ENCODE measurements at regions not wholly inside any gene's neighbourhood (a gene's known extent, or its start where the extent isn't known, plus 50 kb on each side); places are given as distances from the start of the nearest gene placed in this dataset.
"Not testable (repeated sequence)": the region's sequence is repeated elsewhere in the genome, so short reads cannot be mapped to it uniquely, and the experiment has no call there.

DNA sequence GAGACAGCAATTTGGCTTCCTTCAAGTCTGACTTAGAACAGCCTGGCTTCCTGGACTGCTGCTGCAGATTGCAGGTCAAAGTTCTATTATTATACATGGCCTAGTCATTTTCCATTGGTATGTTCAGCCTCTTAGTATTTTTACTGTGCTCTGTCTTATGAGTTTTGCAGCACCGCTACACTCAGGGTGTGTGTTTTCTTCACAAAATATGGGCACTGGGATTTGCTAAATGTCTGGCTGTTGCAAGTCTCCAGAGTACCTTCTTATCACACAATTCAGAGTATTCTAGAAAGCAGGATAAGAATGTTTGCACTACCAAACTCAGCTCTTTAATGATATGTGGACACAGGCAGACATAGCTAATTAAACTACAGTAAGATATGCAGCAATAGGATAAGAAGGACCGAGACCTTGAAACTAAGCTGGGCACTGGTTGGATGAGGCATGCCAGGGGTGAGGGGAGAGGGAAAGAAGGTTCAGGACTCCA, 203.0 kb upstream of the PDZRN3 start:
- Histone ChIP-seq H3K4me1 (replicated peaks) (peaks cover 5% of the 10 kb centered on the region), H3K9me3 (no peaks in the 10 kb centered on the region), H3K27ac (peak overlapping the region in 1 of 2 donors; percentile 12), H3K27me3 (replicated peaks; ENCODE audit: insufficient read depth) (no peaks in the 10 kb centered on the region), H3K36me3 (no peaks in the 10 kb centered on the region), H3K4me3 (no peak overlapping the region)
- DNase-seq (ENCODE audit: low spot score): no peak
- intact Hi-C loops (cut with DNase I): no loop called here
- TF ChIP-seq, protein P1, sequence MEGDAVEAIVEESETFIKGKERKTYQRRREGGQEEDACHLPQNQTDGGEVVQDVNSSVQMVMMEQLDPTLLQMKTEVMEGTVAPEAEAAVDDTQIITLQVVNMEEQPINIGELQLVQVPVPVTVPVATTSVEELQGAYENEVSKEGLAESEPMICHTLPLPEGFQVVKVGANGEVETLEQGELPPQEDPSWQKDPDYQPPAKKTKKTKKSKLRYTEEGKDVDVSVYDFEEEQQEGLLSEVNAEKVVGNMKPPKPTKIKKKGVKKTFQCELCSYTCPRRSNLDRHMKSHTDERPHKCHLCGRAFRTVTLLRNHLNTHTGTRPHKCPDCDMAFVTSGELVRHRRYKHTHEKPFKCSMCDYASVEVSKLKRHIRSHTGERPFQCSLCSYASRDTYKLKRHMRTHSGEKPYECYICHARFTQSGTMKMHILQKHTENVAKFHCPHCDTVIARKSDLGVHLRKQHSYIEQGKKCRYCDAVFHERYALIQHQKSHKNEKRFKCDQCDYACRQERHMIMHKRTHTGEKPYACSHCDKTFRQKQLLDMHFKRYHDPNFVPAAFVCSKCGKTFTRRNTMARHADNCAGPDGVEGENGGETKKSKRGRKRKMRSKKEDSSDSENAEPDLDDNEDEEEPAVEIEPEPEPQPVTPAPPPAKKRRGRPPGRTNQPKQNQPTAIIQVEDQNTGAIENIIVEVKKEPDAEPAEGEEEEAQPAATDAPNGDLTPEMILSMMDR (IDR thresholded peaks at IDR 0.05): no peak
- TF ChIP-seq POLR2A (IDR thresholded peaks at IDR 0.05) (no peak), POLR2AphosphoS5 (IDR thresholded peaks at IDR 0.05) (no peak)
- WGBS: 62% methylated on average over 2 of the region's 2 CpGs

DNA sequence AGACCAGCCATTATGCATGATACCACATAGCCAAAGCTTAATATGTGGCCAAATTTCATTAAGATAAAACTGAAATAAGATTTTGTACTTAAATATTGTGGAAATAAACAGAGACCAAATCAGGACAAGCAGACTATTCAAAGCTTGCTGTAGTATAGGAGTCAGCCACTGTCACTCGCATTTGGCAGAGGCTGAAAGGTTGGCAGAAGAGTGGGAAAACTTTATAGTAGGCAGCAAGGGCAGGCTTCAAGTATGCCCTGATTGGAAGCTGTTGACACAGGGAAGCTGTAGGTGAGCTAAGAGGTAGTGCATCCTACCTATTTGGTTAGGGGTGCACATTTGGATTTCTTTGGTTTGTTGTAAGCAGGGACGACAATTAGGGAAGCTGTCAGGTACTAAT, 202.5 kb upstream of the PDZRN3 start:
- no peaks in the 10 kb centered on the region for H3K36me3 ChIP-seq
- no peaks in the 10 kb centered on the region for H3K9me3 ChIP-seq
- no peak overlapping the region for H3K4me3 ChIP-seq
- intact Hi-C loops (cut with DNase I): no loop called here
- WGBS: 67% methylated on average over 2 of the region's 2 CpGs
- no peaks in the 10 kb centered on the region for H3K27me3 ChIP-seq (replicated peaks; ENCODE audit: insufficient read depth)
- TF ChIP-seq POLR2A (IDR thresholded peaks at IDR 0.05): no peak
- TF ChIP-seq, protein P1 (IDR thresholded peaks at IDR 0.05): no peak
- TF ChIP-seq POLR2AphosphoS5 (IDR thresholded peaks at IDR 0.05): no peak
- no peak for DNase-seq (ENCODE audit: low spot score)
- no peak overlapping the region for H3K27ac ChIP-seq
- H3K4me1 ChIP-seq (replicated peaks): peaks cover 5% of the 10 kb centered on the region

DNA sequence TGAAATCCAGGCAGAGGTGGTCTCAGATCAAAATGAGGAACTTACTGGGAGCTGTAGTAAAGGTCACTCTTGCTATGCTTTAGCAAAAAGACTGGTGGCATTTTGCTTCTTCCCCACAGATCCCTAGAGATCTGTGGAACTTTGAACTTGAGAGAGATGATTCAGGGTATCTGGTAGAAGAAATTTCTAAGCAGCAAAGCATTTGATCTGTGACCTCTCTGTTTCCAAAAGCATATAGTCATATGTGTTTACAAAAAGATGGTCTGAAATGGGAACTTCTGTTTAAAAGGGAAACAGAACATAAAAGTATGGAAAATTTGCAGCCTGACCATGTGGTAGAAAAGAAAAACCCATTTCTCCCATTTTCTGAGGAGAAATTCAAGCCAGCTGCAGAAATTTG, 196.2 kb upstream of the PDZRN3 start:
- DNase-seq (ENCODE audit: low spot score); H3K4me3 ChIP-seq; intact Hi-C loops (cut with DNase I): not testable (repeated sequence)

DNA sequence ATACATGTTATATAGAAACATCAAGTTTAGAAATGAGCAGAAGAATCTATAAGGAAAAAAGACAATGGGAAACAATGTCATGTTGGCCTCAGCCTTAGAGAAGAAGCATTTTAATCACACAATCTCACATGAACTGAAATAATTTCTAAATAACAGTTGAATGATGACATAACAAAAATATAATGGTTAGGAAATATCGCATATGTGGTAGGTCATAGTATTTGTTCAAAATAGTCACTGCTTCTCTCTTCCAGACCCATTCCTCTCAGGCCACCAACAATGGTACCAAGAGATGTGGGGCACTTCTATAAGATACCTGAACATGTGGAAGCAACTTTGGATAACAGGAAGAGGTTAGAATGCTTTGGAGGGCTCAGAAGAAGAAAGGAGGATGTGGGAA, 195.7 kb upstream of the PDZRN3 start:
- Histone ChIP-seq H3K36me3 (no peaks in the 10 kb centered on the region), H3K27me3 (replicated peaks; ENCODE audit: insufficient read depth) (no peaks in the 10 kb centered on the region), H3K4me1 (replicated peaks) (no peaks in the 10 kb centered on the region), H3K27ac (no peak overlapping the region), H3K4me3 (no peak overlapping the region), H3K9me3 (no peaks in the 10 kb centered on the region)
- TF ChIP-seq, protein P1 (IDR thresholded peaks at IDR 0.05): no peak
- TF ChIP-seq POLR2A (IDR thresholded peaks at IDR 0.05) (no peak), POLR2AphosphoS5 (IDR thresholded peaks at IDR 0.05) (no peak)
- 96% methylated on average over 1 of the region's 1 CpG for whole genome bisulfite sequencing
- intact Hi-C loops (cut with DNase I): no loop called here
- DNase-seq (ENCODE audit: low spot score): no peak

More for the DNA sequence above, 196.2 kb upstream of the PDZRN3 start:
- not testable (repeated sequence) for H3K36me3 ChIP-seq; H3K27ac ChIP-seq; H3K27me3 ChIP-seq (replicated peaks; ENCODE audit: insufficient read depth); H3K4me1 ChIP-seq (replicated peaks); H3K9me3 ChIP-seq

DNA sequence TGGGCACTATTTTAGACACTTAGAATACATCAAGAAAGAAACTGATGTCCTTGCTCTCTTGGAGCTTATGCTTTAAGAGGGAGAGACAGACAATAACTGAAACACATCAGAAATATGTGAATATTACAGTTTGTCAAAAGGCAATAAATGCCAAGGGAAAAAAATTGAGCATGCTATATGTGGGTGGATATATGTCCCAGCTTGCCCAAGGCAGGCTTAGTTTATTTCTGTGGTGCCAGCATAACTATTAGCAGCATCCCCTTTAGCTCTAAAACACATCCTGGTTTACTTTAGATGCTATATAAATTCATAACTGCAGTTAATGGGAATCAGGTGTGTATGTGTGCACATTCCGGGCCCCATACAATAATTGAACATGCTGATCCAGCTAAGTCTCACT, 191.2 kb upstream of the PDZRN3 start:
- no peaks in the 10 kb centered on the region for H3K9me3 ChIP-seq
- TF ChIP-seq, protein P1 (IDR thresholded peaks at IDR 0.05): no peak
- no peaks in the 10 kb centered on the region for H3K27me3 ChIP-seq (replicated peaks; ENCODE audit: insufficient read depth)
- H3K4me3 ChIP-seq: no peak overlapping the region
- DNase-seq (ENCODE audit: low spot score): no peak
- intact Hi-C loops (cut with DNase I): no loop called here
- 68% methylated on average over 1 of the region's 1 CpG for WGBS
- no peaks in the 10 kb centered on the region for H3K4me1 ChIP-seq (replicated peaks)
- no peaks in the 10 kb centered on the region for H3K36me3 ChIP-seq
- no peak overlapping the region for H3K27ac ChIP-seq

All from prostate gland (tissue), 2 donors.